Neural progenitor cell (in vitro differentiated cells): ENCODE measurements at regions not wholly inside any gene's neighbourhood (a gene's known extent, or its start where the extent isn't known, plus 50 kb on each side); places are given as distances from the start of the nearest gene placed in this dataset.

Experiments
- DNase-seq: peaks from one replicate; pipeline ENCODE4 v3.0.0-alpha.2; 2016; ENCODE audit warnings: low spot score
- H2AFZ ChIP-seq: fragments of 200-600 bp; sonication (generic); replicated peaks from 2 replicates; pipeline ENCODE4 v1.6.1; 2016; ENCODE audit warnings: antibody characterized with exemption
- H3F3A ChIP-seq: fragments of 200-600 bp; sonication (generic); 2 replicates; pipeline ENCODE4 v1.6.1; 2016; ENCODE audit warnings: antibody characterized with exemption, low read depth
- H3K27ac ChIP-seq: fragments of 200-600 bp; sonication (generic); 2 replicates; pipeline ENCODE4 v1.5.1; 2016; ENCODE audit warnings: mild to moderate bottlenecking
- H3K27me3 ChIP-seq: fragments of 200-600 bp; sonication (generic); 2 replicates; pipeline ENCODE4 v1.6.1; 2016; ENCODE audit warnings: mild to moderate bottlenecking, moderate library complexity
- H3K36me3 ChIP-seq: fragments of 200-600 bp; sonication (generic); 2 replicates; pipeline ENCODE4 v1.5.1; 2016
- H3K4me1 ChIP-seq: fragments of 200-600 bp; sonication (generic); 2 replicates; pipeline ENCODE4 v1.6.1; 2016; ENCODE audit warnings: mixed run types
- H3K4me2 ChIP-seq: fragments of 200-600 bp; sonication (generic); 2 replicates; pipeline ENCODE4 v1.6.1; 2016
- H3K4me3 ChIP-seq: fragments of 200-600 bp; sonication (generic); 2 replicates; pipeline ENCODE4 v1.5.1; 2016
- H3K79me2 ChIP-seq: fragments of 200-600 bp; sonication (generic); 2 replicates; pipeline ENCODE4 v1.6.1; 2016; ENCODE audit warnings: low read depth
- H3K9ac ChIP-seq: fragments of 200-600 bp; sonication (generic); 2 replicates; pipeline ENCODE4 v1.6.1; 2016
- H3K9me3 ChIP-seq: fragments of 200-600 bp; sonication (generic); 2 replicates; pipeline ENCODE4 v1.5.1; 2016; ENCODE audit warnings: low read depth
- H4K20me1 ChIP-seq: fragments of 200-600 bp; sonication (generic); 2 replicates; pipeline ENCODE4 v1.6.1; 2016; ENCODE audit warnings: low read depth
- H3K27ac Mint-ChIP-seq: 3 replicates; pipeline ENCODE4 v1.8.0; 2021; ENCODE audit warnings: mixed read lengths
- H3K27me3 Mint-ChIP-seq: 2 replicates; pipeline ENCODE4 v1.8.0; 2022; ENCODE audit warnings: low read depth, mild to moderate bottlenecking, inconsistent platforms, moderate library complexity, mixed read lengths; ENCODE audit not compliant: insufficient read depth
- H3K36me3 Mint-ChIP-seq: 3 replicates; pipeline ENCODE4 v1.8.0; 2021; ENCODE audit warnings: mixed read lengths
- H3K4me1 Mint-ChIP-seq: 3 replicates; pipeline ENCODE4 v1.8.0; 2021; ENCODE audit warnings: mixed read lengths
- H3K4me3 Mint-ChIP-seq: 3 replicates; pipeline ENCODE4 v1.8.0; 2021; ENCODE audit warnings: mild to moderate bottlenecking, moderate library complexity, mixed read lengths
- H3K9me3 Mint-ChIP-seq: 3 replicates; pipeline ENCODE4 v1.8.0; 2020; ENCODE audit warnings: mixed read lengths
- CTCF ChIP-seq: fragments of 200-600 bp; sonication (generic); IDR thresholded peaks from 2 replicates; pipeline ENCODE4 v1.5.1; 2017; ENCODE audit warnings: antibody characterized with exemption, mild to moderate bottlenecking
- EZH2 ChIP-seq: fragments of 200-600 bp; sonication (generic); IDR thresholded peaks from 2 replicates; pipeline ENCODE4 v1.6.1; 2017; ENCODE audit warnings: antibody characterized with exemption, mild to moderate bottlenecking, moderate library complexity
- EZH2phosphoT487 ChIP-seq: fragments of 200-600 bp; sonication (generic); IDR thresholded peaks from 2 replicates; pipeline ENCODE4 v1.6.1; 2017; ENCODE audit warnings: antibody characterized with exemption

DNA sequence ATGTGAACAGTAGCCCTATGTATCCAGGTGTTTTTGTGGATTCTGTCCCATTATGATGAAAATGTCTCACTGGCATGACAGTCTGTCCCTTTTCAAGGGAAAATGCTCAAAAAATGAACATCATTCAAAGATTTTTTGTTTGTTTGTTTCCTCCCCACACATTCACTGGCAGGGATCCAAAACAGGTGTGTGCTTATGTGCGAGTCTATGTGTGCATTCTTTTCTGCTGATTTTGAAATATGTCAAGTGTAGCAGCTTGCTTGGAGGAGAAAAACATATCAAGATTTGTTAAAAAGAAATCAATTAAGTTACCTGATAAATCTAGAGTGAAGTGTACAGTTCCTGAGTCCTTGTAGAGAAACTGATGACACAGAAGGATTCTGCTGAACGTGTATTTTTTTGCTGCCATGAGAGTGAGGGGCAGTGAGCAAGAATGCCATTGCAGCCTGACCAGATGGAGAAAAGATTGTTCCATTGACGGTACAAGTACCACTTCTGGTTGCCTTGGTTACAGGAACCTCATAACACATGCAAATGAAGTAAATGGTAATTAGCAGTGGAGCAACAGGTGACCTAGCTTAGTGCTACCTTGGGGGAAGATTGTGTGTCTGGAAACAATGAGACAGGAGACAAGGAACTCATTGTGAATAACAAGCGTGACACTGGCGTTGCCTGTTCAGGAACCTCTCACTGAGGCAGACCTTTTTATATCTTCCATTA is 277.4 kb upstream of the PHYHIPL start:
- peaks cover 14% of the 10 kb centered on the region for H3K9me3 Mint-ChIP-seq
- Histone ChIP-seq H3K79me2 (no peaks in the 10 kb centered on the region), H3K9me3 (no peaks in the 10 kb centered on the region), H3K4me3 (no peak overlapping the region), H3K4me2 (no peak overlapping the region), H3K36me3 (no peaks in the 10 kb centered on the region), H3K27me3 (no peaks in the 10 kb centered on the region), H3K9ac (no peak overlapping the region), H3F3A (no peaks in the 10 kb centered on the region), H3K27ac (no peak overlapping the region), H3K4me1 (no peaks in the 10 kb centered on the region), H2AFZ (no peak overlapping the region), H4K20me1 (no peaks in the 10 kb centered on the region)
- no peak for TF ChIP-seq EZH2phosphoT487
- TF ChIP-seq CTCF, result no peak
- TF ChIP-seq EZH2, result no peak
- no peak for DNase-seq
- no peak overlapping the region for H3K4me3 Mint-ChIP-seq
- H3K36me3 Mint-ChIP-seq, result no peaks in the 10 kb centered on the region
- no peak overlapping the region for H3K27ac Mint-ChIP-seq
- no peaks in the 10 kb centered on the region for H3K4me1 Mint-ChIP-seq
- no peaks in the 10 kb centered on the region for H3K27me3 Mint-ChIP-seq

DNA sequence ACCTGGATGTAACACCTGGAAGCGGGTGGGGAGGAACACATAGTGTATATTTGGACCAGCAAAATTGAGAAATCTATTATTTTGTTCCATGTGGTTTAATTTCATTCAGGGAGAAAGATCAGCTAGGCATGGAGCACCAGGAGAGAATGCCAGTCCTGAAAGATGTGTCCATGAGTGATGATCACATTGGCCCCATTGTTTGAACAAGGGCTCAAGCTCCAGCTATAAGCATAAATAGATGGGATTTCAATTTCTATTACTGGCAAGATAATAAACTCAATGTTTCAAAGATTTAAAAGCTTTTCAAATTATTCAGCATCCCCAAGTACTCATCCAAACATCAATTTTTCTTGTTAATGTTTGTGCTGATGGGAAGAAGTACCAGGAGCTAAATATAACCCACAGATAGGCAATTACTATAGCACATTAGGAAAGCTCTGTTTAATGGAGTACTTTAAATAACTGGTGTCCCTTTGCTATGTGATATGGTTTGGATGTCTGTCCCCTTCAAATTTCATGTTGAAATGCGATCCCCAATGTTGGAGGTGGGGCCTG is 275.3 kb upstream of the PHYHIPL start:
- Histone ChIP-seq H3K4me1 (no peaks in the 10 kb centered on the region), H3K27me3 (no peaks in the 10 kb centered on the region), H3K9ac (no peak overlapping the region), H3K4me2 (no peak overlapping the region), H3K36me3 (no peaks in the 10 kb centered on the region), H4K20me1 (no peaks in the 10 kb centered on the region), H3K4me3 (no peak overlapping the region), H3F3A (no peaks in the 10 kb centered on the region), H3K79me2 (no peaks in the 10 kb centered on the region), H2AFZ (no peak overlapping the region), H3K27ac (no peak overlapping the region), H3K9me3 (no peaks in the 10 kb centered on the region)
- DNase-seq, result no peak
- TF ChIP-seq EZH2, result no peak
- no peak for TF ChIP-seq CTCF
- no peak for TF ChIP-seq EZH2phosphoT487
- H3K9me3 Mint-ChIP-seq, result peaks cover 14% of the 10 kb centered on the region
- H3K36me3 Mint-ChIP-seq, result no peaks in the 10 kb centered on the region
- no peaks in the 10 kb centered on the region for H3K27me3 Mint-ChIP-seq
- H3K4me1 Mint-ChIP-seq, result no peaks in the 10 kb centered on the region
- no peak overlapping the region for H3K27ac Mint-ChIP-seq
- no peak overlapping the region for H3K4me3 Mint-ChIP-seq

- no peaks in the 10 kb centered on the region for H3K27me3 Mint-ChIP-seq
- Histone ChIP-seq H3K4me1 (no peaks in the 10 kb centered on the region), H2AFZ (no peak overlapping the region), H3K27me3 (no peaks in the 10 kb centered on the region), H3K36me3 (no peaks in the 10 kb centered on the region), H3K9ac (no peak overlapping the region), H3K79me2 (no peaks in the 10 kb centered on the region), H3F3A (no peaks in the 10 kb centered on the region), H3K4me3 (no peak overlapping the region), H3K9me3 (no peaks in the 10 kb centered on the region), H3K27ac (no peak overlapping the region), H4K20me1 (no peaks in the 10 kb centered on the region), H3K4me2 (no peak overlapping the region)
- DNase-seq, result no peak
- no peak overlapping the region for H3K27ac Mint-ChIP-seq
- H3K4me1 Mint-ChIP-seq, result no peaks in the 10 kb centered on the region
- H3K9me3 Mint-ChIP-seq, result peaks cover 14% of the 10 kb centered on the region
- no peaks in the 10 kb centered on the region for H3K36me3 Mint-ChIP-seq
- no peak overlapping the region for H3K4me3 Mint-ChIP-seq
- TF ChIP-seq EZH2 (no peak), CTCF (no peak), EZH2phosphoT487 (no peak)
Measured at GRCh38 chr10:58903071-58903470, 273.4 kb upstream of the PHYHIPL start.
